CD8-positive, alpha-beta memory T cell (primary cell): ENCODE measurements at regions not wholly inside any gene's neighbourhood (a gene's known extent, or its start where the extent isn't known, plus 50 kb on each side); places are given as distances from the start of the nearest gene placed in this dataset.

ENCODE experiments used
- CTCF ChIA-PET: fragments of 350-600 bp; sonication (Branson Sonifier 250); formaldehyde crosslinking; loops from one replicate; lab custom pipeline; 2021; ENCODE audit warnings: antibody characterized with exemption; lab: Charles Lee
- POLR2A ChIA-PET: fragments of 350-600 bp; sonication (Branson Sonifier 250); formaldehyde crosslinking; loops from one replicate; lab custom pipeline; 2021; ENCODE audit warnings: antibody characterized with exemption; lab: Charles Lee
- DNase-seq, 5 donors: peaks; one replicate each; pipeline versions ENCODE4 v3.0.0 to v3.0.0-alpha.2; 2020 to 2022; ENCODE audit warnings: mixed read lengths in 1 of 5
- H3K27ac ChIP-seq: one replicate; pipeline ENCODE4 v1.7.0; 2013; ENCODE audit warnings: low read depth, mild to moderate bottlenecking, low read length, moderate library complexity
- H3K27me3 ChIP-seq: 2 replicates; pipeline ENCODE4 v1.7.0; 2013; ENCODE audit warnings: low read length, mild to moderate bottlenecking; ENCODE audit not compliant: insufficient read depth, poor library complexity, severe bottlenecking
- H3K36me3 ChIP-seq: 2 replicates; pipeline ENCODE4 v1.7.0; 2013; ENCODE audit warnings: mild to moderate bottlenecking, low read length, moderate library complexity; ENCODE audit not compliant: insufficient read depth
- H3K4me1 ChIP-seq: 2 replicates; pipeline ENCODE4 v1.7.0; 2013; ENCODE audit warnings: mild to moderate bottlenecking, low read length, moderate library complexity; ENCODE audit not compliant: insufficient read depth
- H3K4me3 ChIP-seq: 2 replicates; pipeline ENCODE4 v1.7.0; 2013; ENCODE audit warnings: mild to moderate bottlenecking, low read length
- H3K9me3 ChIP-seq: 2 replicates; pipeline ENCODE4 v1.7.0; 2013; ENCODE audit warnings: mild to moderate bottlenecking, low read length
- H3K27ac Mint-ChIP-seq, 8 donors: one replicate each; pipeline ENCODE4 v1.8.0; 2020 to 2021; ENCODE audit warnings: mixed read lengths in 8 of 8, mild to moderate bottlenecking in 6 of 8, inconsistent platforms in 3 of 8, moderate library complexity in 3 of 8
- H3K27me3 Mint-ChIP-seq, 2 donors: one replicate each; pipeline ENCODE4 v1.8.0; 2020 to 2021; ENCODE audit warnings: mixed read lengths in 2 of 2, mild to moderate bottlenecking in 1 of 2, moderate library complexity in 1 of 2
- H3K36me3 Mint-ChIP-seq, 3 donors: one replicate each; pipeline ENCODE4 v1.8.0; 2020 to 2021; ENCODE audit warnings: mixed read lengths in 3 of 3, inconsistent platforms in 1 of 3, mild to moderate bottlenecking in 1 of 3
- H3K4me1 Mint-ChIP-seq, 3 donors: one replicate each; pipeline ENCODE4 v1.8.0; 2020 to 2021; ENCODE audit warnings: mixed read lengths in 3 of 3, inconsistent platforms in 1 of 3, mild to moderate bottlenecking in 1 of 3
- H3K4me3 Mint-ChIP-seq, 7 donors: one replicate each; pipeline ENCODE4 v1.8.0; 2020 to 2021; ENCODE audit warnings: mixed read lengths in 7 of 7, mild to moderate bottlenecking in 6 of 7, moderate library complexity in 4 of 7, inconsistent platforms in 2 of 7
- H3K9me3 Mint-ChIP-seq, 5 donors: one replicate each; pipeline ENCODE4 v1.8.0; 2020 to 2022; ENCODE audit warnings: mixed read lengths in 5 of 5, mild to moderate bottlenecking in 3 of 5, moderate library complexity in 2 of 5, inconsistent platforms in 1 of 5

DNA sequence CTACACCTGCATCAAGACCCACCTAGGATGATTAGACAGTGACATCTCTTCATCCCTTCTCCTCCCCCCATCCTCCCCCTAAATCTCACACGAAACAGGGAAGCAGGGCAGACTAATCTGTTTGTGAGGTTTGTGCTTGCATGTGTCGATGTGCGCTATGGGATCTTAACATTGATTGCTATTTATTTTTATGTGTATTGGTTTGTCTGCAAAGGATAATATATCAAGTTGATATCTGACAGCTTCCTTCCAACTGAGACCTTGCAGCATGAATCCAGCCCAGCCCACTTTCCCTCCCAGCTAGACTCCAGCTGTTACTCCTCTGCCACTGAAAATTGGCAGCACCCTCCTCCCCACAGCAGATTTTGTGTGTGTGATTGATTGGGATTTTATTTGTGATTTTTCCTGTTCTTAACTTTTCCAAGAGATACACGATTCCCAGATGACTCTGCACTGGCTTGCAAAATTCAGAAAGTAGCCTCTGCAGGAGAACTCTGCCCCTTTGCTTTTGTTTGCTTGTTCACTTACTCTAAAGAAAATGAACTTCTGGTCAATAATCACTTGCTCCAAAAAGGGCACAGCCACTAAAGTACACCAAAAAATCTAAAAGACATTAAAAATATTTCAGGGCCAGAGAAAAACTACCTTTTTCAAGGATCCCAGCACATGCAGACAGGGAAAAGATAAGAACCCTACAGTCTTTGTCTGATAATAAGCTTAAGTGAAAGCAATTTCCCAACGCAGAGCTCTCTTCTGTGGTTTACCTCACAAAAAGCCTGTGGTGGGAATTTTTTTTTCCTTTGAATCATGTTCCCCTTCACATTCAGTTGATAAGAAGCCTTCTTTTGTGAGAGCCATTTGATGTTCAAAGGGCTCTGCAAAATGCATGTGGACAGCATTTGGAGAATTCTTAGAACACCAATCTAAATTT, 222.1 kb downstream of the RPS29 start:
- H3K4me3 Mint-ChIP-seq: no peak overlapping the region
- Histone ChIP-seq H3K4me1 (no peaks in the 10 kb centered on the region), H3K36me3 (no peaks in the 10 kb centered on the region), H3K9me3 (no peaks in the 10 kb centered on the region), H3K27ac (no peak overlapping the region), H3K27me3 (no peaks in the 10 kb centered on the region), H3K4me3 (no peak overlapping the region)
- ChIA-PET CTCF (no interaction called here), POLR2A (no interaction called here)
- H3K27ac Mint-ChIP-seq: no peak overlapping the region
- H3K4me1 Mint-ChIP-seq: no peaks in the 10 kb centered on the region
- no peaks in the 10 kb centered on the region for H3K36me3 Mint-ChIP-seq
- DNase-seq: no peak
- peaks cover 0 to 18% (median 16%) of the 10 kb centered on the region in 5 donors for H3K9me3 Mint-ChIP-seq
- peaks cover 0 to 3% of the 10 kb centered on the region in 2 donors for H3K27me3 Mint-ChIP-seq

DNA sequence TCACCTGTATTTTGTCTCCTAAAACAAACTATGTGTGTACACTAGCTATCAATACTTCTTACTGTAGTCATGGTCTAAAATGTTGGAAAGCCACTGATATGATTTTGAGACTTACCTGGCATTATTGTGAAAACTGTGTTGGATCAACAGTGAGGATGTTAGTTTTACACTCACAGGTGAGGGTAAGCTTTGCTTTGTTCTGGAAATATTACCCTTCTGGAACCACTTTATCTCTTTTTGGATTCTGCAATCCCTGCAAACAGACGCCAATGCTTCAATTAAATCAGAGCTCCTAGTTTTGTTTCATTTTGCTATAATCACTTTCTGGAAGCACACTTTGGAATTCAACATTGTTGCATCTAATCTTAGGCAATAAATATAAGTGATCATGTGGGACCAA, 223.3 kb downstream of the RPS29 start:
- POLR2A ChIA-PET: no interaction called here
- H3K27ac ChIP-seq: no peak overlapping the region
- Mint-ChIP-seq H3K36me3 (no peaks in the 10 kb centered on the region), H3K4me1 (no peaks in the 10 kb centered on the region), H3K9me3 (peaks cover 0 to 22% (median 19%) of the 10 kb centered on the region in 5 donors), H3K4me3 (no peak overlapping the region), H3K27me3 (peaks cover 2 to 3% of the 10 kb centered on the region in 2 donors), H3K27ac (no peak overlapping the region)
- no peaks in the 10 kb centered on the region for H3K4me1 ChIP-seq
- H3K4me3 ChIP-seq: no peak overlapping the region
- no peaks in the 10 kb centered on the region for H3K9me3 ChIP-seq
- H3K27me3 ChIP-seq: no peaks in the 10 kb centered on the region
- CTCF ChIA-PET: no interaction called here
- H3K36me3 ChIP-seq: no peaks in the 10 kb centered on the region
- DNase-seq: no peak

GRCh38 chr14:49339130-49339529, 247.1 kb downstream of the RPS29 start:
- Histone ChIP-seq H3K27me3 (no peaks in the 10 kb centered on the region), H3K4me1 (no peaks in the 10 kb centered on the region), H3K4me3 (no peak overlapping the region), H3K27ac (no peak overlapping the region), H3K9me3 (no peaks in the 10 kb centered on the region), H3K36me3 (no peaks in the 10 kb centered on the region)
- Mint-ChIP-seq H3K4me3 (no peak overlapping the region), H3K27ac (no peak overlapping the region), H3K27me3 (peaks cover 6 to 17% of the 10 kb centered on the region in 2 donors), H3K4me1 (no peaks in the 10 kb centered on the region), H3K36me3 (no peaks in the 10 kb centered on the region), H3K9me3 (peaks cover 0 to 6% (median 3%) of the 10 kb centered on the region in 5 donors)
- ChIA-PET POLR2A (no interaction called here), CTCF (no interaction called here)
- no peak for DNase-seq

- no peaks in the 10 kb centered on the region for H3K36me3 Mint-ChIP-seq
- Histone ChIP-seq H3K4me1 (no peaks in the 10 kb centered on the region), H3K27ac (no peak overlapping the region), H3K4me3 (no peak overlapping the region), H3K36me3 (no peaks in the 10 kb centered on the region), H3K27me3 (no peaks in the 10 kb centered on the region), H3K9me3 (no peaks in the 10 kb centered on the region)
- no peaks in the 10 kb centered on the region for H3K4me1 Mint-ChIP-seq
- peaks cover 2 to 27% of the 10 kb centered on the region in 2 donors for H3K27me3 Mint-ChIP-seq
- no peak overlapping the region for H3K4me3 Mint-ChIP-seq
- DNase-seq: no peak
- H3K27ac Mint-ChIP-seq: no peak overlapping the region
- POLR2A ChIA-PET: no interaction called here
- peaks cover 0 to 1% (median 0%) of the 10 kb centered on the region in 5 donors for H3K9me3 Mint-ChIP-seq
- CTCF ChIA-PET: no interaction called here
These were observed 266.4 kb downstream of the RPS29 start for GRCh38 chr14:49319810-49320209.

- Histone ChIP-seq H3K36me3 (no peaks in the 10 kb centered on the region), H3K9me3 (no peaks in the 10 kb centered on the region), H3K27me3 (no peaks in the 10 kb centered on the region), H3K4me3 (no peak overlapping the region), H3K4me1 (no peaks in the 10 kb centered on the region), H3K27ac (no peak overlapping the region)
- DNase-seq: no peak
- ChIA-PET CTCF (no interaction called here), POLR2A (no interaction called here)
- Mint-ChIP-seq H3K9me3 (no peaks in the 10 kb centered on the region), H3K27ac (no peak overlapping the region), H3K36me3 (no peaks in the 10 kb centered on the region), H3K4me3 (no peak overlapping the region), H3K27me3 (peaks cover 4 to 7% of the 10 kb centered on the region in 2 donors), H3K4me1 (no peaks in the 10 kb centered on the region)
These were observed 270.6 kb downstream of the RPS29 start for GRCh38 chr14:49315570-49315969.

GRCh38 chr14:49314737-49315136, 271.4 kb downstream of the RPS29 start:
- Histone ChIP-seq H3K36me3 (no peaks in the 10 kb centered on the region), H3K4me3 (no peak overlapping the region), H3K27me3 (no peaks in the 10 kb centered on the region), H3K27ac (no peak overlapping the region), H3K9me3 (no peaks in the 10 kb centered on the region), H3K4me1 (no peaks in the 10 kb centered on the region)
- Mint-ChIP-seq H3K4me1 (no peaks in the 10 kb centered on the region), H3K27me3 (peaks cover 0 to 4% of the 10 kb centered on the region in 2 donors), H3K36me3 (no peaks in the 10 kb centered on the region), H3K9me3 (no peaks in the 10 kb centered on the region), H3K4me3 (no peak overlapping the region), H3K27ac (no peak overlapping the region)
- ChIA-PET POLR2A (no interaction called here), CTCF (no interaction called here)
- DNase-seq: no peak

- no peak overlapping the region for H3K27ac Mint-ChIP-seq
- H3K4me1 Mint-ChIP-seq: no peaks in the 10 kb centered on the region
- H3K4me3 ChIP-seq: no peak overlapping the region
- no peak overlapping the region for H3K27ac ChIP-seq
- H3K4me1 ChIP-seq: no peaks in the 10 kb centered on the region
- H3K27me3 Mint-ChIP-seq: peaks cover 0 to 4% of the 10 kb centered on the region in 2 donors
- H3K27me3 ChIP-seq: no peaks in the 10 kb centered on the region
- H3K4me3 Mint-ChIP-seq: no peak overlapping the region
- DNase-seq: no peak
- H3K36me3 ChIP-seq: no peaks in the 10 kb centered on the region
- ChIA-PET POLR2A (no interaction called here), CTCF (no interaction called here)
- no peaks in the 10 kb centered on the region for H3K9me3 Mint-ChIP-seq
- H3K9me3 ChIP-seq: no peaks in the 10 kb centered on the region
- H3K36me3 Mint-ChIP-seq: no peaks in the 10 kb centered on the region
These were observed 273.1 kb downstream of the RPS29 start for GRCh38 chr14:49313108-49313507.

DNA sequence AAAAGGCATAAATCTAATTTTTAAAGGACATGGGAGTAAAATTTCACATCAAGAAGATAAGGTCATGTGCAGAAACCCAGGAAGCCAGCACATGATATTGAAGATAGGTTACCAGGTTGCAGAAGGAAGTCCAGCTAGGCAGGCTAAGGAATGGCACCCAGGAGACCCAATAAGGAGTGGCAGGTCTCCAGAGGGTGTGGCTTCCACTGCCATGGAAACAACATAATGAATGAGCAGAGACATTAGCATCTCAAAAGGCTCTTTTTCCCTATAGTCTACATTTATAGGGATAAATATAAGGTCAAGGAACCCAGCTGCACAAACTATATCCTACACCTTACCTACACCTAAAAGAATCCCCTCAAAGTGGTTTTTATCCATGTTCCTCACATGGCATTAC, 275.9 kb downstream of the RPS29 start:
- Histone ChIP-seq H3K4me1 (no peaks in the 10 kb centered on the region), H3K4me3 (no peak overlapping the region), H3K27ac (no peak overlapping the region), H3K36me3 (no peaks in the 10 kb centered on the region), H3K9me3 (no peaks in the 10 kb centered on the region), H3K27me3 (no peaks in the 10 kb centered on the region)
- POLR2A ChIA-PET: no interaction called here
- no peak for DNase-seq
- H3K4me1 Mint-ChIP-seq: no peaks in the 10 kb centered on the region
- H3K27ac Mint-ChIP-seq: no peak overlapping the region
- CTCF ChIA-PET: no interaction called here
- H3K36me3 Mint-ChIP-seq: no peaks in the 10 kb centered on the region
- H3K4me3 Mint-ChIP-seq: no peak overlapping the region
- H3K27me3 Mint-ChIP-seq: peaks cover 4 to 6% of the 10 kb centered on the region in 2 donors
- H3K9me3 Mint-ChIP-seq: peaks cover 0 to 2% (median 0%) of the 10 kb centered on the region in 5 donors
